HL-60 (cell line): ENCODE measurements at regions not wholly inside any gene's neighbourhood (a gene's known extent, or its start where the extent isn't known, plus 50 kb on each side); places are given as distances from the start of the nearest gene placed in this dataset.

Experiments
- DNase-seq, 2 experiments: peaks; one replicate each; pipeline ENCODE4 v3.0.0-alpha.2; 2010 to 2020; ENCODE audit warnings: low read depth in 1 of 2, low spot score in 1 of 2
- H3K27ac ChIP-seq: fragments of 250-450 bp; sonication (Bioruptor Pico); replicated peaks from 2 replicates; pipeline ENCODE4 v1.5.1; 2020; ENCODE audit warnings: mild to moderate bottlenecking, moderate library complexity
- H3K27me3 ChIP-seq: fragments of 250-450 bp; sonication (Bioruptor Pico); 2 replicates; pipeline ENCODE4 v1.5.1; 2021; ENCODE audit warnings: mild to moderate bottlenecking, moderate library complexity; ENCODE audit not compliant: insufficient read depth, poor library complexity, severe bottlenecking
- H3K4me3 ChIP-seq: replicated peaks from 2 replicates; pipeline ENCODE4 v1.5.1; 2011; ENCODE audit warnings: mild to moderate bottlenecking, control low read depth, low read length; ENCODE audit not compliant: insufficient read depth
- CTCF ChIP-seq: IDR thresholded peaks from one replicate; pipeline ENCODE4 v1.5.1; 2011; ENCODE audit warnings: low read length, control low read depth, inconsistent platforms; ENCODE audit not compliant: insufficient read depth
- GABPA ChIP-seq: IDR thresholded peaks from 2 replicates; pipeline ENCODE4 v1.6.1; 2012; ENCODE audit warnings: low read depth
- POLR2AphosphoS5 ChIP-seq: IDR thresholded peaks from 2 replicates; pipeline ENCODE4 v1.6.1; 2012; ENCODE audit warnings: low read depth
- REST ChIP-seq: IDR thresholded peaks from 2 replicates; pipeline ENCODE4 v1.6.1; 2012; ENCODE audit warnings: low read depth; ENCODE audit not compliant: insufficient replicate concordance
- SPI1 ChIP-seq: IDR thresholded peaks from 2 replicates; pipeline ENCODE4 v1.6.1; 2012; ENCODE audit warnings: low read depth, mild to moderate bottlenecking, borderline replicate concordance

DNA sequence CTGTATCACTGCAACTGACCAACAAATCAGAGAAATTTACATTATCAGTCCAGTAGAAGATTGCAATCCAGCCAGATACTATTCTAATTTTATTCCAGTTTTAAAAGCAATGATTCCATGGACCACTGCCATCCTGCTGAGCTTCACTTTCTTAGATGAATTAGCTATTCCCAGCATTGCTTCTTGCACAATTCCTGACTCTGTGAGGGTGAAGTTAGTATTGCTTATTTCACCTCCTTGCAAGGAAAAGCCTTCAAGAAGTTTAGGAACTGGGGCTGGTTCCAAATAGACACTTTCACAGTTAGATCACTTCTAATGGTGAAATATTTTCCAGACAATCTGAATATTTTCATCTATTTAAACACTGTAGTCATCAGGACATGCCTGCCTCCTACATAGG is 338.6 kb upstream of the TNC start:
- no peak for TF ChIP-seq POLR2AphosphoS5
- TF ChIP-seq REST, result no peak
- no peak for TF ChIP-seq GABPA
- no peak for TF ChIP-seq SPI1
- no peak for TF ChIP-seq CTCF
- H3K27ac ChIP-seq, result no peak overlapping the region
- H3K4me3 ChIP-seq, result no peak overlapping the region
- H3K27me3 ChIP-seq, result no peaks in the 10 kb centered on the region
- no peak for DNase-seq

DNA sequence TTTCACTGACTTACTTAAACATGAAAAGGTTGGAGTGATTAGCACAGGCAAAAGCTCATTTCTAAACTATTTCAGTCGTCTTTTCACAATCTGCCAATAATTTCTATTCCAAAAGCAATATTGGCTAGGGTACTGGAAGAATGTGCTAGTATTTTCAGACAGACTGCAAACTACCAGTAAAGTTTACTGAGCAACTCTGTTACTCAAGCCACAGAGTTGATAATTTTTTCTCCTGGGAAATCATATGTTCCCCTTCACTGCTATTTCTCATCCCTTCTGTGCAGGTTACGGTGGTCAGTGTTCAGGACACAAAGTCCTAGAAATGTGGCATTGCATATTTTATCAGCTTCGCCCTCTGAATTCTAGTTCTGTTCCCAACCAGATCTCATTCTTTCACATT is 343.3 kb upstream of the TNC start:
- TF ChIP-seq REST (no peak), CTCF (no peak), SPI1 (no peak), POLR2AphosphoS5 (no peak), GABPA (no peak)
- Histone ChIP-seq H3K4me3 (no peak overlapping the region), H3K27me3 (no peaks in the 10 kb centered on the region), H3K27ac (no peak overlapping the region)
- DNase-seq, result no peak

- Histone ChIP-seq H3K27ac (no peak overlapping the region), H3K4me3 (no peak overlapping the region), H3K27me3 (no peaks in the 10 kb centered on the region)
- no peak for TF ChIP-seq POLR2AphosphoS5
- TF ChIP-seq SPI1, result no peak
- no peak for TF ChIP-seq GABPA
- TF ChIP-seq REST, result no peak
- no peak for TF ChIP-seq CTCF
- DNase-seq, result no peak
Measured at GRCh38 chr9:115462623-115463022, 344.7 kb upstream of the TNC start.
